ENCODE measurements at regions not wholly inside any gene's neighbourhood (a gene's known extent, or its start where the extent isn't known, plus 50 kb on each side); places are given as distances from the start of the nearest gene placed in this dataset.

DNA sequence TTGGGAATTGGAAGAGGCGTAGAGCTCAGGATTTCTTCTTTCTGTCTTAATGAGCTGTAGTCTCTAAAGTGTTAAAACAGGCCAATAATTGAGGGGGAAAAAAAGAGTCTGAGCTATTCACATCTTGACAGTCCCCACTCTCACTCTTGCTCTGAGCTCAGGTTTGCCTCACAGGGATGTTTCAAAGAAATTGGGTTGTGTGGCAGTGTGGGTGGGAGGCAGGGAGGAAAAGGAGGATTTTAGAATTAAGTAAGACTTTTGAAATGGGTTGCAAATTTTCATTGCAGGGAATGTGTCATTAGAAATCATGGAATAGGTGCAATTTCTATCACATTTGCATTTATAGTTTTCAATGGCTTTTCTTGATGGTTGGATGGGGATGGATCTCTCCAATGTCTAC lies 338.8 kb upstream of the KIRREL3 start:
- no peak for DNase-seq

DNA sequence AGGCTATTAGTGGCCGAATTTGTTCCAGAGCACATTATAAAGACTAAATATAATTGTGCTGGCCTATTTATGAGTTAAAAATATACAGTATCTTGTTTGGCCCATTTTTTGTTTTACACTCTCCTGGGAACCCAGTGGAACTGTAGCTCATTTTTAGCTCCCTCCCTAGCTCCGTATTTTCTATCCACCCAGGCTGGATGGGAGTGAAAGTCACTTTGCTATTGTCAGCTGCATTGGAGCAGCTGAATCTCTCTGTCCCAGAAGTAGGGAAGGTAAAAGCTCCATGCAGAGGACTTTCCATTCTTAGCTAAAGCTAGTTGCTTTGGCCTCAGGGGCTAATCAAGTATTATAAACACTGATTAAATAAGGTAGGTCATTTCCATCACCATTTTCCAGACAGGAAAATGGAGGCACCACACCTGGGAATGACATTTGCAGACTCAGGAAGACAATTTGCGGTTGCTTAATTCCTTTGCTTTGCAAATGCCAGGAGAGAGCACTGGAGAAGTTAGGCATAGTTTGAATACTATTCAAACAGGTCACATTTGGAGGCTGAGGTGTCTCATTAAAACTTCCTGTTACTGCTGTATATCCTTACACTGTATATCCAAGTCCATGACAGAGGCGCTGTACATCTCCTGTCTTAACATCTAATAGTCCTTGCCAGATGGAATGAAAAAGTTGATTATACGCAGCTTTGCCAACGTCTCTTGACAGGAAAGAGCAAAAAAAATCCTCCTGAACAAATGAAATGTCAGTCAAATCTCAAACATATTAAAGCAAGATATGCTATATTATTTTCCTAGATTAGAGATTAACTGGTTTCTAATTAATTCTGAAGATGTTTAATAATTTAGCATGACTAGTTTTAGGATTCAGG lies 338.1 kb upstream of the KIRREL3 start:
- DNase-seq = no peak

DNA sequence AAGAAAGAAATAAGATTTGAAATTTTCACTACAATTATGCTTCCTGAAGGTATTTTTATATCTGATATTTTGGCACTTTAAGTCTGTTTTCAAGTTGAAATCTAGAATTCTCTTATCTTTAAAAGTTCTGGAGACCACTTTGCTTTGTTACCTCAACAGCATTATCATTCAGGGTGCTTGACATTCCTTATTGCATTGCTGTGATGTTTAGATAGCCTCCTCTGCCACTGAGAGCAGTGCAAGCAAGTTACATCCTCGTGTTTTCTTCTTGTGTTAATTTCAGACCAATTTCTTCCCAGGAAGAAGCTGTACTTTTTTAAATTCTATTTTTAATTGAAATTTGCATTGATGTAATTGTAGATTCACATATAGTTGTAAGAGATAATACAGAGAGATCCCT lies 333.9 kb upstream of the KIRREL3 start:
- no peak for DNase-seq

DNA sequence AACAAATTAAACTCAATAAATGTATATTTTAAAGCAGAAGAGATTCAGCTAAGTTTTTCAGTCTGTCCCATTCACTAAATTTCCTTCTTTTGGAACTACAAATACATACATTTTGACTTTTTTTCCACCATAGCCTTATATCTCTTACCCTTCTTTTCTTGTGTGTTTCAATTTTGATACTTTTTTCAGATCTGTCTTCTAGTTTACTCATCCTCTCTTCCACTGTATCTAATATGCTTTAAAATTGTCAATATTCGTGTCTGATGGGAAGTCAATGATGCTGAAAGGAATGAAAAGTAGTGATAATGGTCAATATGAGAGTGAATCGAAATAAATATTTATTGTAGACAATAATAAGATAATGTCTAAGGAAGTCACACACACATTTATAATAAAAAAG lies 332.3 kb upstream of the KIRREL3 start:
- no peak for DNase-seq

DNA sequence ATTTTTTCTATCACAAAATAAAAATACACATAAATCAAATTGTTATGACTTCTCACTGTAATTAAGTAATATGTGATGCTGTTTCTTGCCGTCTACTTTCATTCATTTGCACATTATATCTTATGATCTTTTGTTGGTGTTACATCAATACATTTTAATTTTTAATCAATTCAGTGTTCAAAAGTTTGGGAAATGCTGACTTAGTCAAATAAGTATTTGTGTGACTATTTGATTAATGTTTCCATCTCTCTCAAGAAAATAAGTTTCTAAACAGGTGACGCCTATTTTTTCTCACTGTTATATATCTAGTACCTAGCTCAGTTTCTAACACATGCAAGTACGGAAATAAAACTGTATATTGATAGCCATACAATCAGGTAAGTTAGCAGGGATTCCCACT lies 329.5 kb upstream of the KIRREL3 start:
- no peak for DNase-seq

DNA sequence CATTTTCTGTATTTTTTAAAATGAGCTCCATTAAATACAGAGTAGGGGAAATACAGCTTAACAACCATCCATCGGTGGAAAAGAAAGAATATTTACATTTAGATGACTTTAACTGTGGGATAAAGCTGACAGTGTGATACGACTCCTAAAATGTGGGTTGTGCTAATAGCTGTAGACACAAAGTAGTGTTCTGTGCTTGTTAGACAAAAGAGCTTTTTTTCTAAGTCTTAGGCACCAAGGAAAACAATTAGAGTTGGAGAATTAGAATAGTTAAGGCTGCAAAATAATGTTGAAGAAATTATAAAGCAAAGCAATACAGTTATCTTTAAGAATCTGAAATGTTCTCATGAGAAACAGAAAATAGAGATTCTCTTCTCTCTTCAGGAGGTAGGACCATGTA lies 307.7 kb upstream of the KIRREL3 start:
- no peak for DNase-seq

DNA sequence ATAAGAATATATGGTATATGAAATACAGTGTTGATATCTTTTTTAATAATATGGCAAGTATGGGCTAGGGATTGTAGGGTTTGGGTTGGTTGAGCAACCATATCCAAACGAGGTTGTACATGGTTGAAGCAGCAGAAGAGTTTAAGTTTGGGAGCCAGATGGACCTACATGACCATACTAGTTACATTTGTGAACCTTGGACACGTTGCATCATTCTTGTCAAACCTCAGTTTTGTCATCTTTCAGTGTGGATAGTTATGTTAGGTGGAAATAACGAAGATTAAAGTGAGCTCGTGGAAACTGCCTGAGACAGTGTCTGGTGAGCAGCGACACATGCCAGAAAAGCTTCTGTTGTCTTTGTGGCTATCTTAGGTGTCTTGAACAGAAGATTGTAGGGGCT lies 307.1 kb upstream of the KIRREL3 start:
- no peak for DNase-seq

DNA sequence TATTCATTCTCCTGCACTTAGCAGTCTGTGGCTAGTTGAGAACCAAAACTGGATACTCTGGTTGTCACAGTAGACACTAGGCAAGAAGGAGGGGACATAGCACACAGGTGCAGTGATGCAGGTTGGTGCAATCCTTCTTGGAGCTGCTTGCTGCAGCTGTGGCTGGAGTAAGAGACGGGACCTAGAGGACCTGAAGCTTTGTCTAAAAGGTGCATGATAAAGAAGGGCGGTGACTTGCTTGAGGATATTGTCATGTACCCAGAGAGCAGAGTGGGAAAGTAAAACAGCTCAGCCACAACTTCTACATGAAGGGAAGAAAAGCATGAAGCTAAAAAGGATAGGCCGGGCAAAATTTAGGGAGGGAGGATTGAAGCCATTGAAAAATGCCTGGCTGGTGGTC lies 304.1 kb upstream of the KIRREL3 start:
- no peak for DNase-seq

DNA sequence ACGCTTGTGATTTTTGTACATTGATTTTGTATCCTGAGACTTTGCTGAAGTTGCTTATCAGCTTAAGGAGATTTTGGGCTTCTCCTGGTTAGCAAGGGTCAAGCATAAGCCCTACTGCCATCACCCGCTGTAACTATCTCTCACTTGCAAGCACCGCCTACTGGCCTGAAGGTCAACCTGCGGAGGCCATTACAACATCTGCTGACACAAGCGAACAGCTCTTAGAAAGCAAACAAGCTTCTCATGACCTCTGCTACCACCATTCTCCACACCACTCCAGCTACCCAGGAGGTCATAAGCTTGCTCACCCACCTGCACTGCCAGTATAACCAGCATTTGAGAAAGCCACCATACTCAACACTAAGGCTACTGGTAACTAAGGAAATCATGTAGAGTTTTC lies 288.4 kb upstream of the KIRREL3 start:
- no peak for DNase-seq

DNA sequence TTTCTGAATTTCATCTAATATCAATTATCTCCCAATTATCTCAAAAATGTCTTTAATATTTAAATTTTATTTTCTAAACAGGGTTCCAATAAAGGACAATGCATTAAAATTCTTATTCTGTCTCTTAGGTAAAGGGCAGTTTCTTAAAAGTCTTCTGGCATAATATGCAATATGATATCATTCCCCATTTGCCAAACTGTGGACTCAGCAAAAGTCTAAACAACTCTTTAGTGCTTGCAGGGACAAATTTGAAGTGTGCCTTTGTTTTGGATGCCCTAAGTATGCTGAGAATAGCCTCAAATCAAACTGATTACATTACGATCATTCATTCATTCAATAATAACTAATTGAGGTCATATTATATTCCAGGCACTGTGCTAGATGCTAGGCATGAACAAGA lies 281.0 kb upstream of the KIRREL3 start:
- no peak for DNase-seq

DNA sequence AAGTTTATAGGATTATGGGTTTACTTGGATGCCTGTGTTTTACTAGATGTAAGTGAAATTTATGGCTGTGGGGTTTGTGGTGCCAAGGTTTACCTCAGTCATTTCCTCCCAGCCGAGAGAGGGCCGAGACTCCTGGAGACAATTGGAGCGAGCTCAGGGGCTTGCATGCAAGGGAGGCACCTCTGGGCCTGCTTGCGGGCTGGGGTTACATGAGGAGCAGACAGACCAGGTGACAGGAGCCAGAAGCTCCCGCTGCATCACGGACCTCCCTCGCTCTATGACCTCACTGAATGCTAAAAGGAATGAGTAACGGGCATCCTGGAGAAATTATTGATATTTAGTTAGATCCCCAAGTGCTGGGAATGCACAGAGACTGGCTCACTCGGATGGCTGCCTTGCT lies 275.2 kb upstream of the KIRREL3 start:
- DNase-seq = no peak

DNA sequence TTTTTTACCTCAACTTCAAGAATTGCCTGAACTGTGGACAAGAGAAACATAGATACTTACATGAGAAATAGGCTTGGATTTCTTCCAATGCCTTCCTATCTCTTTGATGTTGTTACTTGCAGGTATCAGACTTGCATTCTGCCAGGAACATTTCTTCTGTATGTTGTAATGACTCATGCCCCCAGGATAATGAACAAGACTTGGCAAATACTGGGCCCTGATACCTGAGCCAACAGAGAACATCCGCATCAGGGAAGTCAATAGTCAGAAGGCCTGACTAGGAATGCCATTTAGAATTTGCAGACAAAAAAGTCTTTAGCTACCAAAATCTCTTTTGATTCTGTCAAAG lies 273.7 kb upstream of the KIRREL3 start:
- no peak for DNase-seq

DNA sequence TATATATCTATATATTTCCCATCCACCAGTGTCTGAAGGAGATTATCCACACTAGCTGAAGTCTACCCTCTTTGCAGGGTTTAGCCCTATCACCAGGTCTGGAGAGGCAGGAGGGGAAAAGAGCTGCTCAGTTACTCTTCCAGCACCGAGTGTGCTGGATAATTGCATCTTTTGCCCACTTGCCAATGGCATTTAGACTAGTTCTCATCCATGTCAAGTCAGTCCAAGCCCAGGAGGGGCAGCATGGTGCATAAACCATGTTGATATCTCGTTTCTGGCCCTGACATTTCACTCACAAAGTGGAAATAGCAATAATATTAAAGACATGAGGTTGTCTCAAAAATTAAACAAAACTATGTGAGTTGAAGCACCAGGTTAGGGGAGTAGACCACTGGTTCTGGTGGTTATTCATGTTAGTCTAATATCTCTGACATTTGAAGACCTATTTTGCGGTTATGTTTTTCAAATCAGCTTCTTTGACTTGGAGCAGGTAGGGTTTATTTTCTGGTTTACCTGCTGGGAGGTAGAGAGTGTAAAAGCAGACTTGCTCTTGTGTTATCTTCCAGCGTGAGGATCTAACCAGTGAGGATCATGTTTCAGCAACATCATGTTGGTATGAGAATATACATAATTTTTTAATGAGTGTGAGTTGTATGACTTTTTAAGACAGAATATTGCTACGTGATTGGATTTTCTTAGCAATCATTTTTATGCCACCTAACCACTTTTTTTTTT lies 273.2 kb upstream of the KIRREL3 start:
- DNase-seq = no peak

DNA sequence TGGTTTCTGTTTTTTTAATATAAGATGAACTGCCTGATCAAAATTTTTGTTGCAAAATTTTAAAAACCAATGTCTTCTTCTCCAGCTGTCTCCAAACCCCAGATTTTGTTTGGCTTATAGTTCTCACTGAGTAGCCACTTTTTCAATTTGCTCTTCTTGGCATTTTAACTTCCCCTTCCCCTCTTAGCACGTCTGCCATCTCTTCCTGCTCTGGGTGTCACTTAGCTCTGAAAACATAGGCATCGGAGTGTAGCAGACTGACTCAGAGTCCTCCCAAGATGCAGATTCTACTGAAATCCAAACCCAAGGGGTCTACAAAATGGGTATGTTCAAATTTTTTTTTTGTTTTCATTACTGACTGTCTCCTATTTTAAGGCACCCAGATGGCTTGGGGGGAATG lies 270.3 kb upstream of the KIRREL3 start:
- DNase-seq = no peak

DNA sequence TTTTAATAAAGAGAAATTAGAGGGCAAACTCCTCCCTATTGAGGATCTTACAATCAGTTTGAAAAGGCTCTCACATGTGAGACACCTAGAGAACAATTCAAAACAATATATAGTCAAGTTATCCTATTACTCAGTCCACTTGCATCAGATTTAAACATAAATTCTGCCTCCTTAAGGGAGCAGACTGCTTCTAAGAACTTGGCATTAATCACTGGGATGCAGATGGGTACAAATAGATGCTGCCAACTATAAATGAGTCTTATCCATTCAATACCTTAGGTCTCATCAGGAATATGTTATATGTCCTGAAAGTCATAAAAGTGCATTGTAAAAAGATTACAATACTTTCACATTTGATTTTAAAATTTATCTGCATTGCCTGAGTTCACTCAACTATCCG lies 269.3 kb upstream of the KIRREL3 start:
- DNase-seq = no peak

DNA sequence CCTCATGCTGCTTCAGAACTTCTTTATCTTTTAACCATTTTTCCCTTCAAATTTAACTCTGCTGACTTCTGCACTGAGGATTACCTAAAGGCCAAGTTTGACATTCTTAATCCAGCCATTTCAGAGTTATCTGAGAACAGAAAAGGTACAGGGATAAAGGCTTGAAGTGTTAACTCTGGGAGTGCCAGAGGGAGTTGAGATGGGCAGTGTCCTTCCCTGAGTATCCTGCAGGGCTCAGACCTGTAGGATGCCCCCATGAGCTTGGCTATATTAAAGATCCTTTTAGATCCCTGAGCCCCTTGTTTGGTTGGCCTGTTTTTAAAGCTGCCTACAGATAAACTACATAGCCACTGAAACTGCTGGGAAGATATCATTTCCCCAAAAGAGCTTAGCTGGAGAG lies 268.4 kb upstream of the KIRREL3 start:
- DNase-seq = no peak

DNA sequence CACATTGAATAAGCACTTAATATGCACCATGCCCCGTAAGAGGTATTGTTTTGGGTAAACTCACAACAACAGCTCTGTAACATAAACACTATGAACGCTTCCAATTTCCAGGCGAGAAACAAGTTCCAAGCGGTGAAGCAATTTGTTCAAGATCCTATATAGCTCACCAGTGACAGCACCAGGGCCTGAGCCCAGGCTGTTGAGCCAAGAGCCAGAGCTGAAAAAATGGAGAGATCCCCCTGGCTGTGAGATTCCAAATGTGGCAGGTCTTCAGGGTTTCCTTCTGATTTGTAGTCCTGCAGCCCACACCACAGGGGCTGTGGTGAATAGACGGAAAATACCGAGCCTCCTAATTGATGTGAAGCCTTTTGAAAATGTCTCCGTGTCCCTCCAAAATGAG lies 268.0 kb upstream of the KIRREL3 start:
- DNase-seq = no peak

DNA sequence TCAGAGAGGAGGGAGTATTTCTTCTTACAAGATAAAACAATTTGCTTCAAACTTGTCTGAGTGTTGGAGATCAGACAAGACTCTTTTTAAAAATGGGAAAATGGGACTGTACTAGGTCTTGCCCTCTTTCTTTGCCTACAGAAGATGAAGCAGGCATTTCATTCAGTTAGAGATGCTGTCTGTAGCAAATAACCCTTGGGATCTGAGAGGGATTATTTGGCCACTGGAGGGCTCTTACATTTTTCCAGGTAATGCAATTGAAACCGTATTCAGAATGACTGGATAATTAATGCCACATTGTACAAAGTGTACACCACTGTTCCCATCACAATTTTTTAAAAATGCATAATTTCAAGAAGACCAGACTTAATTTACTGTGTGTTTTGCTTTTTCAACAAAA lies 258.5 kb upstream of the KIRREL3 start:
- no peak for DNase-seq

DNA sequence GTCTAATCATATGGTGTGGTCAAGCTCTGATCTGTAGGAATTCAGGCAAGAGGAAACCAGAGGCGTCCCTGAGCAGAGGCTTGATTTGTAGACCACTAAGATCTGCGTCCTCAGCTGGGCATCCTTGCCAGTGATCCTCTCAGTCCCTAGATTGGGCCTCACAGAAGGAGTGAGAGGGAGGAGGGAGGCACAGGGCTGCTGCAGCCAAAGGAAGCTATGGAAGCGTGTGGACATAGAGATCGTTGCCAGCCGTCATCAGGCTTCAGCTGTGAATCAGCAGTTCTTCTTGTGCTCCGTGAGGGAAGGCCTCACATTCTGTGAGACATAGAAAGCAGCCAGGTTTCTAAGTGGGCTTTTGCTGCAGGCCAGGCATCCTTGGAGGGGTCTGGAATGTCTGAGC lies 254.6 kb upstream of the KIRREL3 start:
- no peak for DNase-seq

DNA sequence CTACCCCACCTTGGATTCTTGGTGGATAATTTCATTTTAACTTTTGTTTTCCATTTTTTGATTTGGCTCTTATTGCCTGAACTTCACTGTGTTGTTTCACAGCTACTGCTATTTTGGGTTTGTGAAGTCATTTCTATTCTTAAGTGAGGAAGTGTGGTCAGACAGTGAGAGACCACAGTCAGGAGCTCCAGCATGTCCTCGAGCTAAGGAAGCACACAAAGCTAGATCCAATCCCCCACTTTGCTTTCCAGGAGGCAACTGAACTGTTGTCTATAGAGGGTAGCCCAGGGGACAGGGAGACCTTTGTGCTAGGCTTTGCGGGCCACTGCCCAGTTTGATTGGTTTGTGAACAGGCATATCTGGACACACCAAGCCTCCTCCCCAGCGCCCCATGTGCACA lies 251.8 kb upstream of the KIRREL3 start:
- DNase-seq = no peak

DNA sequence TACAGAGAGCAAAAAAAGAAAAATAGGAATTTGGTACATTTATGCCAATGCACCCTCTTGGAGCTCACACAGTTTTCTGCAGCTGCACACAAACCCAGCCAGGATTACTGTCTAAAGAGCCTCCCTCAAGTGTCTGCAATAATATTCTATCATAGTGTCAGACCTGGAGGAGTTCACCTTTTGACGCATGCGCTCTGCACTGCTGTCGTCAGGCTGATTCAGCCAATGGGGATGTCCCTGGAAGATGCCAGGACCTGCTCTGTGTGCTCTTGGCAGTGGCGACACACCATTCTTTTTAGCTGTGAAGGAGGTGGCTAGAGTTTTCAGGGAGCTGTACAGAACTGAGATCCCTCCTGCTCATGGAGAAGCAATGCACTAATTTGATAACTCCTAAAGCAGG lies 249.0 kb upstream of the KIRREL3 start:
- DNase-seq = no peak

DNA sequence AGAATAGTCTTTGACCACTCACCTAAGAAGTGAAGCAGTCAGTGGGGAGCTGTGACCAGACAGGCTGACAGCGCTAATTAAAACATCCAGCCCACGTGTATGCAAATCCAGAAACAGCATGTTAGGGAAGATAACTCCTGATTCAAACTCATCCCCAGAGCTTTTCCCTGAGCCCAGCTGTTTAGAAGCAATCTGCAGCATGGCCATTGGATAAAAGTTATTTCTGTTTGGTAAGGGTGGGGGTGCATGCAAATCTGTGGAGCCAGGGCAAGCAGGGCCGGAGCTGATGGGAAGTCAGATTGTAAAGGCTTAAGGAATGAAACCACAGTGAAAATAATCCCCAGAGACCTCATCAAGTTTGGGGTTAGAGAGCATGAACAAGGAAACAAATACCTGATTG lies 247.9 kb upstream of the KIRREL3 start:
- no peak for DNase-seq

DNA sequence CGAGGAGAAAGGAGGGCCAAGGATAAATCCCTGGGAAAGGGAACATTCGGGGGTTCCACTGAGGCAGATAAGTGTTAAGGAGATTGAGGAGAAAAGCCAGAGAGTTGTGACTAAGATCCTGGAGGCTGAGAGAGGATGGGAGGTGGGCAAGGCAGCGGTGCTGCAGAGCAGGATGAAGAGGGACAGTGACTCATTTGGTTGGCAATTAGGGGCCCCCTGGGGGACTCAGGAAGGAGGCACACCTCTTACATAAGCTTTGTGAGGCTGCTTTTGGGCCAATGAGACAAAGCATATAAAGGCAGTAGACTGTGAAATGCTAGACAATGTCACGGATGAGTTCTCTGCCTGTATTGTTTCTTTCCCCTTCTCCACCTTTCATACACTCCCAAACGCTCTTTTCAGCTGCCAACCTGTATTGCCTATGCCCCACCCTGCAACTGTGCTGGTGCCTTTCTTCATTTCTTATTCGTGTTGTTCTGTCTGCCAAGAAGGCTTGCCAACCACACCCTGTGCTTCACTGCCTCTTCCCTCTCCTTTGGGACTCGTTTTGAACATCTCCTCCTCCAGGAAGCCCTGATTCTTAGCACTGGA lies 246.8 kb upstream of the KIRREL3 start:
- DNase-seq = peak; percentile 18

DNA sequence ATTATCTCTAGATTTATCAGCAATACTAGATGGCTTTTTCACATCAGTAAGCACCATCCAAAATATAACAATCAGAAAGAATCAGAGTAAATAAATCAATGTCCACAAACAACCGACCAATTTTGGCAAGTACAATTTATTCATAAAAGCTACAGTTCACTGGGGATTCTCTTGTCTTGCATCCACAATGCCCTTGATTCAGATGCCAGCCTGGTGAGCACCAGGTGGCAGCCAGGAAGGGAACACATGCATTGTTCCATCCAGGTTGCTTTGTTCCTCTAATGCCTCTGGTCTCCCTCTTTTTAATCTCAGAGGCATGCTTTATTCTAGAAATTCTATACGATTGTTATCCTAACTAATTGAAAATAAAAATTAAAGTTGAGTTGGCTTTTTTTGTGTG lies 242.1 kb upstream of the KIRREL3 start:
- no peak for DNase-seq

Measured in T1000 (cell line).